HG03135 (cell line): ENCODE measurements at regions not wholly inside any gene's neighbourhood (a gene's known extent, or its start where the extent isn't known, plus 50 kb on each side); places are given as distances from the start of the nearest gene placed in this dataset.
A peak's percentile ranks its signal among the peaks of the same experiment; 100 is the strongest.
"Not testable (repeated sequence)": the region's sequence is repeated elsewhere in the genome, so short reads cannot be mapped to it uniquely, and the experiment has no call there.

Experiments used
- ATAC-seq: cut with Tn5 transposase; IDR thresholded peaks from one replicate; pipeline ENCODE4 v1.9.1; 2021; ENCODE audit warnings: mild to moderate bottlenecking, moderate library complexity; ENCODE audit not compliant: unreplicated experiment

DNA sequence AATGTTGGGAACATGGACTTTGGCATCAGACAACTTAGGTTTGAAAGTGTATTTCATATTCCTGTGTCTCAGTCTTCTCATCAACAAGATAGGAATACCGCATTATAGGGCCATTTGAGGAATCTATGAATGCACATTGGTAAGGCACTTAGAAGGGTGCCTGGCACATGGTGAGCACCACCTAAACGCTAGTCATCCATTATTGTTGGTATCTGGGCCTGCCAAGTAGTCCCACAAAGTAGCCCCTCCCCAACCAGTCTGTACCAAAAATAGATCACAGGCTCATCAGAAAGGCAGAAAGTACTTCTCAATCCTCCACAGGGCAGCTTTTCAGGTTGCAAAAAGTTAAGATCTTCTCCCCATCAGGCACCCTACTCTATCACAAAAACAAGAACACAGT, 162.3 kb upstream of the KLF3 start:
- no peak for ATAC-seq

DNA sequence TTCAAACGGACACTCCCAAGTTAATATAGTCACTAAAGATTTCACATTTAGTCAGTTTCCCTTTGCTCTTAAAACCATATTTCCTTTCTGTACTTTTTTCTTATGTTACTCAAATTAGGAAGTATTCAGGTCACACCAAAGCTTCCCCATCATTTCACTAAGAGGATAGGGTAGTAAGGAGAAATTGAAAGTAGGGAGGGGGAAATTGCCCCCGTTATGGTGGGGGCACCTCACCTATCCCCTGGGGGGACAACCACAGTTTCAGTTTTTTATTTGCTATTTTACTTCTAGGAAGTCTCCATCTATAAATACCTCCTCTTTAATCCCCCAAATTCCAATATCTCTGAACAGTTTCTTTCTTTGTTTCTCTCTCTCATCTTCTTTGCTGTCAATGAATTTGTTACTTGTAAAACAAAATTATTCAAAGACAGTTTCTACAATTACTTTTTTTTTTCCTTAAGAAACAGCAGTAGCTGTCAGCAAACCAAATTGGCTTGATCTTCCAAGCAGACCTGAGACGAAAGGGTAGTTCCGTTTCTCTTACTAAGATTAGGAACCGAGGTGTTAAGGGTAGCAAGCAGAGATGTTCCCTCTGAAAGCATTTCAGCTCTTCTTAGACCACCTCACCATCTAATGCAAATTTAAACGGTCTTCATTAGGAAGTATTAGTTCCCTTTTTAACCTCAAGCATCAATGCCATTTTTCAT, 160.2 kb upstream of the KLF3 start:
- peak; percentile 85 for ATAC-seq

DNA sequence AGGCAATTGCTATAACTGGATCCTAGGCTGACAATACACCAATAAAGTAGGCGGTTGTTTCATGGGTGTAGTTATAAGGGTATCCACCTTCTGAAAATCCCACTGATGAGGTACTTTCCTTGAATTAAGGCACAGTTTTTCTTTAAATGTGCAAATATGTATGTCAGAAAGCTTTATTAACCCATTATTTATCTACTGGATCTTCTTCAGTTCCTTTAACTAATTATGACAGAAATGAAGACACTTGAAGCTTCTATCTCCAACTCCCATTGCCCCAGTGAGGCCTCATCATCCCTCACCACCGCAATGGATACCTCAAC, 159.6 kb upstream of the KLF3 start:
- no peak for ATAC-seq

DNA sequence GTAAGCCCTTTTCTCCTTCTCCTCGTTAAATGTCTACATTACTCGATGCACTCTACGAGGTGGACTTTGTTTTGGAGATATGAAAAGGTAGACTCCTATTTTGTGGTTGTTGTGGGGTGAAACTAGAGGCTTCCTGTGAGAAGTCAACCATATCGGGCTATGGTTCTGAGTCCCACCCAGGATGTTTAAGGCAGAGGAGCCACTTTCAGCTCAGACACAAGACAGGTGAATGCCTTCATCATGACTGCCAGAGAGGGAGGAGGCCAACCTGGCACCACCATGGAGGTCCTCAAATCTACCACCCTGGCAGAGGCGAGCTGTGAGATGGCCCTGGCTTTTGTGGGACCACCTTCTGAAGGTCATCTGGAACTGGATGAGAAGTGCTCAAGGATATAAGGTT, 154.4 kb upstream of the KLF3 start:
- ATAC-seq: no peak

DNA sequence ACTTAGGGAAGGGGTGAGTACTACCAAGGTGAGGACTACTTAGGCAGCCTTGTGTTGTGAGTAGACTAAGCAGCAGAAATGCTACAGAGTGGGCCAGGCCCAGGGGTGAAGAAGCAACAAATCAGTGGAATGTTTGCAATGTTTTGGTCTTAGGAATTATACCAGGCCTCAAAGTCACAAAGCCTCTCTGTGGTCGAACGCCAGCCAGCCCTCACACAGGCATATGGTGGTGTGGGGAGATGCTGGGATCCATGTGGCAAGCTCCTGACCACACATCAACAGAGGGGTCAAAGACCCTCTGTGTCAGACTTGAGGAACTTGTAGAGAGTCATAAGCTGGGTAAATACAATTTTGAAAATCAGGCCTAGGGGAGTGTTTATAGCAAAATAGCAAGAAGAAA, 153.8 kb upstream of the KLF3 start:
- no peak for ATAC-seq

DNA sequence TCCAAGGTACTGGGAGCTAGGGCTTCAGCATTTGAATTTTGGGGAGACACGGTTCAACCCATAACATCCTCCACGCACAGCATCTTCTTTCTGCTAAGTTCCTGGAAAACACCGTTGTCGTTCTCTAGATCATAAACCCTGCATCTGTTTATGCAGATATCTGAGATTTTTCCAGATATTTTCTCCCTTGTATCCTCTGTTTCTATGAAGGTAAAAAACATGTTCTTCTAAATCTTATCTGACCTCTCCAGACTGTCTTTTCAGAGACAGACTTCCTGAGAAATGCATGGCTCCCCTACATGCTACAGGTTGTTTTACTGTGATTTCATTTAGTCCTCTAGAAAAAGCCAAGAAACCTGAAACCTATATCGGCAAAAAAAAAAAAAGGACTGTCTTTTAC, 152.3 kb upstream of the KLF3 start:
- no peak for ATAC-seq

DNA sequence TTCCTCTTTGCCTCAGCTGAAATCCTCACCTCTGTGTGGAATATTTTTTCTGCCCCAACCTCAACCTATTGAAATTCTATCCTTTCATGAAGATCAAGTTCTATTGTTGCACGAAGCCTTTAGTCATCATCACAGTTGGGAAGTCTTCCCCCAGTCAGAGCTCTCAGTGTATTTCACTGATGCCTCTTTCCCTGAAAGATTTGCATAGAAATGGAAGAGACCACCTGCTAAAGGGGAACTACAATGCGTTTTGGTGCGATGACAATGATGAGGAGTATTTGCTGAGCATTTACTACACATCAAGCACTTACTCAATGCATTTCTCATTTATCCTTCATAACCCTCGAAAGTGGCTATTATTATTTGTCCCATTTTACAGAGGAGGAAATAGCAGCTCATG, 151.2 kb upstream of the KLF3 start:
- no peak for ATAC-seq

DNA sequence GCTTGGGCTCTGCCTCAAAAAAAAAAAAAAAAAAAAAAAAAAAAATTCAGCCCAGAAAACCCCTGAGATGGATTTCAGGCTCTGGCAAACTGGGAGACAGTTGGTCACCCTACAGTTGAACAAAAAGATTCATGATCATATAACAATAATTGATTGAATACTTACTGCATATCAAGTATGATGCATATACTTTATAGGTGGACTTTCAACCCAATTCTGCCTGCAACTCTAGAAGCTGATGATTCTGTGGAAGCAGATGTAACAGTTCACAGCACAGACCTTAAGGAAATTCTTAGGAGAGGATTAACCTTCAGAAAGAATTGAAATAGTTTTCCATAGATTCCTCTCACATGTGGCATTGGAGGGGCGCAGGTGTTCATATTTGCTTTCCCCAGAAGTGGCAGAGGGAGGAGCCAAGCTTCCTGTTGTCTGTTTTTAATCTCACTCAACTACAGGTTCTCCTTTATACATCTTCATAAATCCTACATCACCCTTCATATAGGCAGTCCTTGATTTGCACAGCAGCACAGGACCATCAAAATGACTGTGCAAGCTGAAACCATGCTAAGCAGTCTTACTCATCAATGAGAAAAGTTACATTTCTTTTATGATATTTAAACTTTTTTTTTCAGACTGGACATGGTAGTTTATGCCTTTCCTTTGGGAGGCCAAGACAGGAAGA, 149.4 kb upstream of the KLF3 start:
- no peak for ATAC-seq

DNA sequence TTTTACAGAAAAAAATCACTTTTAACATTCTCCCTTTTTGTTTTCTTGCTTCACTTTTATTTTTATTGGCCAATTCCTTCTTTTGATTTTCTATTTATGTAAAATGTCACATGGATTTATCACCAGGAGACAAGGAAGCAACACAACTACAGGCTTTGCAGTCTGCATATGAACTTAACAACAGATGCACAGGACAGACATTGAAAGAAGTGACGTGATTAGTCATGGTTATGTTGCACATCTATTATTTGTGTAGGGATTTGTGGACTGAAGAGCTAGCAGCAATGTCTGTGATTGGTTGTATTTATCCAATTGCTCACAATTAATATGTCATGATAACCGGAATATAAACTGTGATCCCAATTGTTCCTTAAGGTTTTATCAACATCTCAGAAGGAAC, 147.8 kb upstream of the KLF3 start:
- no peak for ATAC-seq

DNA sequence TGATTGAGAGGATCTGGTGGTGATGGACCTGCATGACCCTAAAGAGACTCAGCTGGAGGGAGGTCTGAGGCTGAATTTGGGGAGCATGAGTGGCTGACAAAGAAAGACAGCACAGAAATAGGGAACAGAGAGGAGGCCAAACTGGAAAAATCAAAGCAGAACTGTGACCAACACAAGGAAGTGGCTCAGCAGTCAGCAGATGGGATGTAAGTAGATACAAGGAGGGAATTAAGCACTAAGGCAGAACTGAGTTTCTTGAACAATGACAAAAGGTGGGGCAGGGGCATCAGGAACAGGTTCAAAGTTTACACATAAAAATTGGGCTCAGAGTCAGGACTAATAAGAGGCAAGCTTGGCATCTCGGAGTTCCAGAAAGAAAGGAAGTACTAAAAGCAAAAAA, 144.3 kb upstream of the KLF3 start:
- ATAC-seq: no peak

DNA sequence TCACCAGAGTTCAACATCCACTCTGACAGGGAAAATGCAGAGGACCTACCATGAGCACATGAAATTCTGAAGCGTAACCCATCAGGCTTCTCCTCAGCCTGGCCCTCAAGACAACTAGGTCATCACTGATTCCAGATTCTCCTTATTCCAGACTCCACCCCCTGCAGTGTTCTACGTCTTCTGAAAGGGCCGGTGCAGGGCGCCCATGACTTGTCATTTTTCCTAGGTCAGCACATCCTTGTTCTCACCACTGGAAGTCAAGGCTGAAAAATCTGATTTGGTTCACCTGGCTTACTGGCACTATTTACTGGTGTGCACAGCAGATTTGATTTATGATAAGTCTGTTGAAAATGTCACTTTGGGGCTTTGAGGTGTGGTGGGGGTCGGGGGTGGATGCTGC, 140.9 kb upstream of the KLF3 start:
- no peak for ATAC-seq

DNA sequence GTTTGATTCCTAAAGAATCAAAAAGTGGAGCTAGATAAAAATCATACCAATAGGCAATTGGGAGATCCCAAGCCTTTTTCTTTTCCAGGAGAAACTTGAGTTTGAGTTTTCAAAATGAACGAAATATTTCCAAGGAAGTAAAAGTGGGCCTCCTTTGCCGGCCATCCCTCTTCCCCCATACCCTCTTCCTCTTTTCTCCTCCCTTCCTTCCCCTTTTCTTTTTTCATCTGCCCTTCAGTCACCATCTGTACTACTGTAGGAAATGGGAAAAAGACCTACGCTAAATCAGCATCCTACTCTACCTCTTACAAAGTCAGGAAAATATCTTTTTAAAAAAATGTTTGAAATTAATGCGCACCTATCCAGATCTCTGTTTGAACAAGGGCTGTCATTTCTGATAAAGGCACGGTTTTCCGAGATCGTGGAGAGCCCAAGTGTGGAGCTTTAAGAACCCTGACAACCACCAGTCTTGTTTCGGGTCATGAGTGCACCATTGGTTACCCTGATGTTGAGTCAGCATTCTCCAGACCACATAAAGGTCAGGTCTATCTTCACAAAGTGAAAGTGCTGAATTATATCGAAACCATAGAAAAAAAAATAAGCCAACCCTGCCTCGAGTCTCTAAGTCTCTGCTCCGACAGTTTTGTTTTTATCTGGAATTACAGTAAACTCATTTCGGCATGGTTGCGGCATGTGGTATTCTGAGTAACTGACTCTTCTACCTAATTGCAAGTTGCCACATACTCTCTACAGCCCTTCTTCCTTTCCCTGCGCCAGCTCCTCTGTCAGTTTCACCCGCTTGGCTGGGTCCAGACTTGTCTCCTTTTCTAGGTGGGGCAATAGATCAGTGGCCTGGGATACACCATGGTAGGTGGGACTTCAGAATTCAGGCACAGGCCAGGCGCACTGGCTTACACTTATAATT, 140.2 kb upstream of the KLF3 start:
- peak; percentile 95 for ATAC-seq

DNA sequence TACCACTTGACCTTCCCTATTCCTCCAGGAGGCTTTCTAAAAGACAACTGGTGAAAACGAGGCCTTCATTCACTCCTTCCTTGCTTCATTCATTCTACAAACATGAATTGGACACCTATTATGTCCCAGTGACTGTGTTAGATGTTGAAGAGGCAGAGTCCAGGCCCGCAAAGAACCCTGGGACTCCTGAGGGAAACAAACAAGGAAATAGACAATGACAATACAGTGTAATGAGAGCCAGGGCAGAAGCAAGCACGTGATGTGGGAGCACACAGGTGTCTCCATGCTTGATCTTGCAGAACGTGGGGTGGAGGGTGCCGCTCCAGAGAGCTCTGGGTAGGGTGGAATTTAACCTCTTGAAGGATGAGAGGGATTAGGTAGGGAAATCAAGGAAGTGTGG, 137.6 kb upstream of the KLF3 start:
- ATAC-seq: no peak

DNA sequence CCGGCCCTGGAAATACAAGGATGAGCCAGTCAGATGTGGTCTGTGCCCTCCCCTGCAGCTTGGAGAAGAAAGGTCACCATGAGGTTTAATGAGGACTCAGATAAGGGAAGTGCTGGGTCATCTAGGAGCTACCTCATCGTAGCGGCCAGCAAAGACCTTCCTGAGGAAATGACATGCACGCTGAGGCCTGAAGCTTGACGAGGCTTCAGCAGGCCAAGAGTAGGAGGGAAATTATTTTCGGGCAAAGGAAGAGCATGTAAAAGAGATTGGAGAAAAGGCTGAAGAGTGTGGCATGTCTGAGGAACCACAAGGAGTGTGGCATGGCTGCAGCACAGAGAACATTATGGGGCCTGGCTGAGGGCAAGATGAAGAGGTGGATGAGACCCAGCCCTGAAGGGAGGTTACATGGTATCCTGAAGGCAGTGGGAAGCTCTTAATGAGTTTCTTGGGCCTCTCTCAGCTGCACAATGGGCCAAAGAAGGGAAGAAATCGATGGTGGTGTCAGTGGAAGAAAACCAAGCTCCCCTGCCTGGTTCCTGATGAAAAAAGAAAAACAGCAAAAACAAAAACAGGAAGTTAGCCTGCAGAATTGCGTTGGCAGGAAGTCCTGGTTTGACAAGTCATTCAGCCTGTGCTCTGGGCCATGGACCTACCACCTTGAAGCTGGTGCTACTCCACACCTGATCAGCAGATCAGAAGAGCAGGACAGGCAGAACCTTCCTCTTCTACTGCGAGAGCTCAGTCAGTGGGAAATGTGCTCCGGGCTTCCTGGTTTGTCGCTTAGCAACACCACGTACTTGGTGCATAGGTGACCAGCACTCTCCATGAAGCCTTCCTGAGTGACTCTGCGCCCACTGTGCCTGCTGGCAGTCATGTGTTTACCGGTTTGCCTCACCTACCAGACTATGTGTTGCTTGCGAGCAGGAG, 134.5 kb upstream of the KLF3 start:
- ATAC-seq: peak; percentile 72

DNA sequence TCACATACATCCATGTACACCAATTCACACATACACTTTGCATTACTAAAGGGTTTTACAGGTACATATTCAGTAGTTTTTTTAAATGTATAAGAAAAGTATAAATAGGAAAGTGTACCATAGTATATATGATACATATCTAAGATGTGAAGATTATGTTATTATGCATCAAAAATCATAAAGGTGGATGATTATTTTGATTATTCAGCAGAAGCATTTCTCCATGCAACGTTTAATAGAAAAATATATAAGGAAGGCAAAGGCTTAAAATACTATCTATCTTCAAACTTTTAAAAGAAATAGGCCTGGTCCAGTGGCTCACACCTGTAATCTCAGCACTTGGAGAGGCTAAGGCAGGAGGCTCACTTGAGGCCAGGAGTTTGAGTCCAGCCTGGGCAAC, 133.5 kb upstream of the KLF3 start:
- no peak for ATAC-seq

DNA sequence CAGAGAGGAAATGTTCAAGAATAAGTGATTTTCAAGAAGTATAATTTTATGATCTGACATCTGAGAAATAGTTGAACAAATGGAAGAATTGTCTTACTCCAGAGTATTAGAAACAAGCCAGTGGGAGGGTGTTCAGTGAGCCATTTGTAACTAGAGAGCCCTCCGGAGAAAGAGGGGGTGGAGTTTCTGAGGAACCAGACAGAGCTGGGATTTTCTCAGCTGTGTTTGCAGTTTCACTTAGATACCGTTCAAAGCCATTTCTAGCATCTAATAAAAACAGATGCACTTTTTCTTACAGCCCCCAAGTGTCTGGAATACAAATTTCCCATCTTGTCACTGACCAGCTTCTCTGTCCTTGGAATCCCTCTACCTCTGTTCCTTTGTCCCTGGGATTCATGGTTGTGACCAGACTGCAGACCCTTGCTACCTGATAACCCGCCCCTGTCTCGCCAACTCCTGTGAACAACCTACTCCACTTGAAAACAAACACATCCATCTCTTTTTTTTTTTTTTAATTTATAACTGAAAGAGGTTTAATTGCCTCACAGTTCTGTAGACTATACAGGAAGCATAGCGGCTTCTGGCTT, 132.8 kb upstream of the KLF3 start:
- ATAC-seq: no peak

DNA sequence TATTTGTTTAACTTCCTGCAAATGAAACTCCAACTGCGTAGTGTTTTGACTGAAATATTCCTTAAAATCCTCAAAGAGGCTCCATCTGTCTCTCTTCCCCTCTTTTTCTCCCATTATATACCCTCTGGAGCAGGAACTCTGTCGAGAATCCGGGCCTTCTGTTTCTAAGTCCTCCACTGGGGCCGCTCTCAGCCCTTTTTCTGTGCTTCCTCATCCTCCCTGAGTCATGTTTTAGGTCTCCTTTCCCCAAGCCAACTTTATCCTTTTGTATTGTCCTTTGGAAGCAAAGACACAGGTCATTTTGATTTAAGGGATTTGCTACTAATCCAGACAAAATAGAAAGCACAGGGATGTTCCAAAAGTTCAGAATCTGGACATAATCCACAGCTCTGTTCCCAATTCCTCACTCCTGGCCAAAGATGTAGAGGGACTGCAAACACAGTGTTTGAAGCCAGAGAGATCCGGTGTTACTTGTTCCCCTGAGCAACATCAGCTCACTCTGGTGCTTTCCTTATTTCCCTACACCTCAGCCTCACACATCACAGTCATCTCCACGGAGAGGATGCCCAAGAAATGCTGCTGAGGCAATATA, 131.0 kb upstream of the KLF3 start:
- ATAC-seq: no peak

DNA sequence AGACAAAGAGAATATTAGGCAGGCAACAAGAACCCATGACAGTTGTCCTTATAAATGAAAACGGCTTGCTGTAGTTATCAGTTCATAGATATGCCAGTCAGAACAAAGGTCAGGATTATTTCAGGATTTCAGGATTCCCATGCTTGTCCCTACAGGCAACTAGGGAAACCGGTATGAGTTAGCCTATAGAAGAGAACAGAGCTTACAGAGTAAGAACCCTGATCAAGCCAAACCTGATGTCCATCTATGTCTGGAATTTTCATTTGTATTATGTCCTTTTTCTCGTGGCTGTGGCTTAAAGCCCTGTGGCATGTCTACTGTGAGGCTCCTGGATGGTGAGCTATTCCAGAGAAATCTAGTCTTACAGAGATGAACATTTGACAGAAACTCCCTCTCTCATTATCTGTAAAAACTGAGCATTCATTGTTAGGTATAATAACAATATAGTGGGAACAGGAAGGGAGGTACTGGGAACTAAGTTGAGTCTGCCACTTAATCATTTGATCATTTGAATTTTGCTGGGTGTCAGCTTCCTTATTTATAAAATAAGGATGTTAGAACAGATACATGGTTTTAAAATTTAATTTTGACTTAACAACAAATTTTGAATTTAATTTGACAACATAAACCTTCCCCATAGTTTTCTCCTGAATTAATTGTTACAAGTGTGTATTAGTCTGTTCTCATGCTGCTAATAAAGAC, 129.5 kb upstream of the KLF3 start:
- no peak for ATAC-seq

DNA sequence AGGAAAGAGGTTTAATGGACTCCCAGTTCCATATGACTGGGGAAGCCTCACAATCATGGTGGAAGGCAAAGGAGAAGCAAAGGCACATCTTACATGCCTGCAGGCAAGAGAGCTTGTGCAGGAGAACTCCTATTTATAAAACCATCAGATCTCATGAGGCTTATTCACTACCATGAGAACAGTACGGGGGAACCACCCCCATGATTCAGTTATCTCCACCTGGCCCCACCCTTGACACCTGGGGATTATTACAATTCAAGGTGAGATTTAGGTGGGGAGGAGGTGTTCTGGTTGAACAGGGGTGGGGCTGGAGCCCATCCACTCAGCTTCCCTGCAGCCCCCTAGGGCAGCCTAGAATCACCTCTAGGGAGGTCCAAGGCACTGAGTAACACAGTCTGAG, 128.9 kb upstream of the KLF3 start:
- not testable (repeated sequence) for ATAC-seq

DNA sequence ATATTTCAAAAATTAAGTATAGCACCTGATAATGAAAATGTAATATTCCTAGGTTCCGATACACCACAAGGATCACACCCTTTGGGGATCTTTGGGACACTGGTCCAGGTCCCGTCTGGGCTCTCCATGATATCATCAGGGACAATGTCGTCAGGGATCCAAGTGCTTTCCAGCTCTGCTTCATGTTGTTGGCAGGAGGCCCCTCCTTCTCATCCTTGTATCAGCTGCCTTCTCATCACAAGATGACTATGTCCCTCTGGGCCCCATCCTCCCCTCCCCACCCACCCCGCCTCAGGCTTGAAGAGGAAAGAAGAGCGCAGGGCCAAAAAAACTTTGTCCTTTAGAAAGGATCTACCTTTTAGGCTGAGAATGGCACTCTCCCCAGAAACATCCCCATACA, 128.3 kb upstream of the KLF3 start:
- no peak for ATAC-seq
